NOMO-1 (cell line): ENCODE measurements at regions not wholly inside any gene's neighbourhood (a gene's known extent, or its start where the extent isn't known, plus 50 kb on each side); places are given as distances from the start of the nearest gene placed in this dataset.

ENCODE experiments used
- DNase-seq, 2 experiments: peaks; one replicate each; lab custom pipeline; 2025; ENCODE audit not compliant: unreplicated experiment in 2 of 2; lab: John Stamatoyannopoulos, UW

GRCh38 chr15:77742127-77742526 lies 109.4 kb upstream of the LINGO1 start:
- DNase-seq: no peak

- DNase-seq: no peak
Measured at GRCh38 chr15:77741106-77741505, 108.4 kb upstream of the LINGO1 start.

DNA sequence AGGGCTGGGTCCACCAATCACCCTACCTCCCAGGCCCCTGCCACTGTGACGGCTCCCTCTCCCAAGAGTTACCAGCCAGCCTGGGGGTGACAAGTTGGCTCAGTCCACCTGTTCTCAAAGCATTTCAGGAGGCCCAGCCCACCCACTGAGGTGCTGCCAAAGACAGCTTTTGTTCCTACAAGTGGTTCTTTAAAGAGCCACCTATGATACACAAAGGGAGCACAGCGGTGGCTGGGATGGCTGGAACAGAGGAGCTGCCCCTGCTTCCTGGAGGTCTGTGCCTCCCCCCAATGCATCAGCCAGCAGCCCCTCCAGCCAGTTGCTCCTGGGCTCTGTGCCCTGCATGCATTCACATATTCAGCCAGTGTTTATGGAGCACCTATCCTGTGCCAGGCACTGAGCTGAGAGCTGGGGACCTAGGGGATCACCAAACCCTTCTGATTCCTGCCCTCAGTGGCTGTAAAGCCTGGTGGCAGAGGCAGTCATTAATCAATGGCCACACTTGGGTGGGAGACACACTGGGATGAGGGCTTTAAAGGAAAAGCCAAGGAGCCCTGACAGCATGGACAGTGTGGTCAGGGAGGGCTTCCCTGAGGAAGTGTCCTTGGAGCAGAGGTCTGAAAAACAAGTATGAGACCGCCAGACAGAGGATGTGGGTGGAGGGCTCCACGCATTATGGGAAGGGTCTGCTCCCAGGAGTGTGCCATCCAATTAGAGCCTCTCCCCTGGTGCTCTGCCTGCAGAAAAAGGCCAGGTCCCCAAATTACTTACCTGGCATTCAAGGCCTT lies 107.1 kb upstream of the LINGO1 start:
- no peak for DNase-seq

GRCh38 chr15:77738441-77739302 lies 106.0 kb upstream of the LINGO1 start:
- no peak for DNase-seq

GRCh38 chr15:77738038-77738370 lies 105.3 kb upstream of the LINGO1 start:
- DNase-seq: no peak

DNA sequence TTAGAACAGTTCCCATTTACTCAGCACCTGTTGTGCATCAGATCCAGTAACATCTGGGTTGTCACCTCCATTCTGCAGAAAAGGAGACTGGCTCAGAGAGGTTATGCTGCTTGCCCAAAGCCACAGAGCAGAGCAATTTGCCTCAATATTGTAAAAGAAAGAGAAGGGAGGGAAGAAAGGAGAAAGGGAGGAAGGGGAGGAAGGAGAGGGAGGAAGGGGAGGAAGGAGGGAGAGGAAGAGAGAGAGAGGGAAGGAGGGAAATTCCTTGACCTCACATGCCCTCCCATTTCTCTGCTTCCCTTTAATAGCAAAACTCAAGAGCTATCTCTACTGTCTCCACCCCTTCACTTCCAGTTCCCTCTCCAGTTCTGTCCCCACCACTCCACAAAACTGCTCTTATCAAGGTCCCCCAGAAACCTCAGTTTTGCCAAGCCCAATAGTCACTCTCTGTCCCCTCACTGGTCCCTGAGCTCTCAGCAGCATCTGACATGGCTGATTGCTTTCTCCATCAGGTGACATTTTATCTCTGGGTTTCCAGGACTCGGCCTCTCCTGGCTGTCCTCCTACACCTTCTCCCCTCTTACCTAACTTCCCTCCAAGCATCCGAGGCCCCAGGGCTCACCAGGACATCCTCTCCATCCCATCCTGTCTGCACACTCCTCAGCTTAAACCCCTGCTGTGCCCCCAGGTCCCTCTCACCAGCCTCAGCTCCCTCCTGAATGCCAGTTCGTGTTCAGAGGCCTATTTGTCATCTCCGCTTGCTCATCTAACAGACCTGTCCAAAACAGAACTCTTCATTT lies 104.7 kb upstream of the LINGO1 start:
- no peak for DNase-seq

GRCh38 chr15:77734306-77734705 lies 101.6 kb upstream of the LINGO1 start:
- DNase-seq: no peak

DNA sequence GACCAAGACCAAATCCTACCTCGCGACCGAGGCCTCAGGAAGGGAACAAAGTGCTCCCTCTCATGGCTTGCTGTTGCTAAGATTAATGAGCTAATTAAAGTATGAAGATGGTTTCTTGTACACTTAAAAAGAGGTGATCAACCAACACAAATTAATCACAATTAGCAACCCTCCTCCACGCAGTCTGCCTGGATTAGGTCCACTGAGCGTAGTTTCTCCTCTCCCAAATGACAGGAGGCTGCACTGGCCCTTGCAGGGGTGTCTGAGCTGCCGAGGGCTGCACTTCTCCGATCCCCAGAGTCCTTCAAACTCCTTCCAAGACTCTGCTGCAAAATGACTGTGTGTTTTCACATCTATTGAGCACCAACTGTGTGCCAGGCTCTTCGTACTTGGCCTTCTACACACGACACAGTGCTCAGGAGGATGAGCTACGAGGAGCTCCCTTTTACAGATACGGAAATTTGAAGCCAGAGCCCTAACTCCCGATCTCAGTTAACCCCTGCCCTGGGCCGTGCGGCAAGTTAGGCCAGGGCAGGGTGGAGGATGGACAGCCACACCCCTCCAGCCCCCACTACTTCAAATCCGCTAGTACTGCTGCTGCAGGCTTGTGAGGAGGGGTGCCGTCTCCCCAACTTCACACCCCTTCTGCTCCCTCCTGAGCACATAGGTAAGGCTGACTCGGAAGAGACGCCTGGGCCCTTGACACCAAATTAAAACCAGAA lies 101.0 kb upstream of the LINGO1 start:
- DNase-seq: no peak

DNA sequence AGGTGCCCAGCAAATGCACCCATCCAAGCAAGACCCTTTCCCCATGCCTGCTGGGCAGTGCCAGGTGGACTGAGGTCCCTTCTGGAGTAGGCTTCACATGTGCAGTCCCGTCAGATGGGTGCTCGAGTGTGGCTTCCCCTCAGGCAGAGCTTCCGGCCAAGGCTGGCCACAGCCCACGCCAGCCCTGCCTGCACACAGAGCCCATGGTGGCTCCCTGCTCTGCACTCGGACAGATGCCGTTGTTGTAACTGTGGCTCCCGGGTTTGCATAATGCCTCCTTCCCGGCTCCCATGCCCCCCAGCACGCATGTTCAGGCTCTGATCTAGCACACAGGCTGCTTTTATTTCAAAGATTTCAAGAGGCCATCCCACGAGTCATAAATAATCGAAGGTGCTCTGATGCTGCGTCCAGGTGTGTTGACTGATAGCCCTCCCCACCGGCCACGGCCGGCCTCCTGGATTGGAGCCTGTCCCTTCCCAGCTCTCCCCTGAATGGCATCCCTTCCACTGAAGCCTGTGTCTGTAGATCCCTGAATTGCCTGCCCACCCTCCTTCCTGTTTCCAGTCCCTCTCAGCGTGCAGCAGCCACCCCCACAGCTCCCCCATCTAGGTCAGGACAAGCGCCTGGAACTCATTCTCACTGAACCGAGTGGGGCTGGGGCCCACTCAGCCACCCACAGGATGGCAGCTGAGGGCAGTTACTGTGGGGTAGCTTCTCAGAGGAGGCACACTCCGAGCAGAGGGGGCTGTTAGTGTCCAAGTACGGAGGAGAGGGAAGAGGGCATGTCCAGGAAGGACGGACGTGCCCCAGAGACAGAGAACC lies 100.0 kb upstream of the LINGO1 start:
- DNase-seq: no peak

DNA sequence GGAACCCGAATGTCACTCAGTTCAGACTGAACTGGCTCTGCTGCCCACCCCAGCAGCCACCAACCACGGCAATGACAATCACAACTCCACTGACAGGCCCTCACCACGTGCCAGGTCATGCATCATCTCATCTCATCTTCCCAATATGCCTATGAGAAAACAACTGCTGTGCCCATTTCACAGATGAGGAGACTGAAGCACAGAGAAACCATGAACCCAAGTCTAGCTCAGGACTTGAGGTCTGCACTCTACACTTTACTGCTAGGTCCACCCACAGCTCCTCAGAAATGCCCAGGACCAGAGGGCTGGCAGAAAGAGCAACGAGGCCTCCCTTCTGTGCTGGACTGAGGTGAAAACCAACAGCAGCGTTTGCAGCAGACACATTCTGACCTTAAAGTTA lies 99.2 kb upstream of the LINGO1 start:
- no peak for DNase-seq

DNA sequence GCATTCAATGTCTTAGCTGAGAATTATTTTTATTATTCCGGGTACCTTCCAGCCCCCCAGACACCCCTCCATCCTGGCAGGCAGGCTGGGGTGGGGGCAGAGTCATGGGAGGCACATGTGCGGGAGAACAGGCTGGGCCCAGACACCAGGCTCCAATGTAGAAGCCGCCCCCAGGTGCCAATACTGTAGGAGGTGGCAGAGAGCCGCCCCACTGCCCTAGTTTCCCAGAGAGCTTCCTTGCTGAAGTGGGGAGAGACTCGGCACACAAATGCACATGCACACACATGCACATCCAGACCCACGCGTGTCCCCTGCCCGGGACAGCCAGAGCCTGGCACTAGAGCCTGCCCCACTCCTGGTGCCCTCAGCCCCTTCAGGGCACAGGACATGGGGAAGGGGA lies 98.4 kb upstream of the LINGO1 start:
- DNase-seq: no peak

- DNase-seq: no peak
Measured at GRCh38 chr15:77727635-77728304, 95.1 kb upstream of the LINGO1 start.

DNA sequence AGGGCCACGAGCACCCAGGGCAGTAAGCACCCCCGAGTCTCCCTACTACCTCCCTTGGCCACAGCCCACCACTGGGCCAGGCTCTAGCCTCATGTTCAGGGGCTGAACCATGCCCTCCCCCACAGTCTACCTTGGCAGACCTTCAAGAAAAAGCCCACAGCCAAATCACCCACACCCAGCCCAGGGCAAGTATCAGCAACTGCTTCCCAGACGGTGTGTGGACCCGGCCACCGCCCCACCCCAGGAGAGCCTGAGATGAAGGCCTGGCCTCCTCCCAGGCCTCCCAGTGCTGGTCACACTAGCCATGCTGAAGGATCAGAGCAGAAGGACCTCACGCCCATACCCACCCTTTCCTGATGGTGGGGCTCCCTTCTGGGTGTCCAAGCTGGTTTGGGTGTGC lies 92.0 kb upstream of the LINGO1 start:
- no peak for DNase-seq

- no peak for DNase-seq
Measured at GRCh38 chr15:77723756-77724155, 91.0 kb upstream of the LINGO1 start.

DNA sequence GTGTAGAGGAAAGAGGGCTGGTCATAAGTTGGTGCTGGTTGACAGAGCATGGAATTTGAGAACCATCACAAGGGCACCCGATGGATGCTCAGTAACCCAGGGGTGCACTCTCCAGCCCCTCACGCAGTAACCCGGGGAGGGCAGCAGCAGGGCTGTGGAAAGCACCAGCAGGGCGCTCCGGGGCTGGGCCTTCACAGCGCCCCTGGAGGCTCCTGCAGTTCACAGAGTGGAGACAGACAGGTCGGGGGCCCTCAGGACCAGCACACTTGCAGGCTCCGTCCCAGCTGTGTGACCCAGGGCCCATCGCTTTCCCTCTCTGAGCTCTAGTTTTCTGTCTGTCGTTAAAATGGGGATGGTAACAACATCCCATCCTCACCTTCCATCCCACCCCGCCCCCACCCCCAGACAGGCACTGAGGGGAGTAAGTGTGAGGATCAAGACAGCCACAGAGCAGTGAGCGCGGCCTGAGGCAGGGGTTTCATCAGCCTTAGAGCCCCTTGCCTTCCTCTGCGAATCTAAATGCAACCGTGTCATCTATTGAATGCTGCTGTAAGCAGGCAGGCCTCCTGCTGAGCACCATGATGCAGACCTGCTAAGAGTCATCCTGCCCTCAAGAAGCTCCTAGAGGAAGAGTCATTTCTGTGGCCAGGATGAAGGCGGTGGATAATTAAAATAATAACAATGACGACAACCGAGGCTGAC lies 90.2 kb upstream of the LINGO1 start:
- DNase-seq: no peak

GRCh38 chr15:77721963-77722362 lies 89.3 kb upstream of the LINGO1 start:
- no peak for DNase-seq

DNA sequence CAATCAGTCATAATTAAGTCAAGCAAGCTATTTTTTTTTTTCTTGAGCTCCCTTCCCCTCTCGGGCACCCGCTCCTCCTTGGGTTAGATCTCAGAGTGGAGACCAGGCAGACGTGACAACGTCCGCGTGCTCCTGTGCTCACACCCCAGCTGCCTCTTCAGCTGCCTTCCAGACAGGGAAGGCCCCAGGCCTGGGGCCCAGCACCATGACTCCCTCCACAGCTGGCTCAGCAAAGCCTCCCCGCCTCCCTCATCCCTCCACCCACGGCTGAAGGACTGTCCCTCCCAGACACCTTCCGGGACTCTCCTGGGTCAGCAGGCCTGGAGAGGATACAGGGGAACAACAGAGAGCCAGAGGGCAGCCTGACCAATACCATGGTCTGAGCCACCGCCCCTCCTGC lies 87.9 kb upstream of the LINGO1 start:
- DNase-seq: no peak

DNA sequence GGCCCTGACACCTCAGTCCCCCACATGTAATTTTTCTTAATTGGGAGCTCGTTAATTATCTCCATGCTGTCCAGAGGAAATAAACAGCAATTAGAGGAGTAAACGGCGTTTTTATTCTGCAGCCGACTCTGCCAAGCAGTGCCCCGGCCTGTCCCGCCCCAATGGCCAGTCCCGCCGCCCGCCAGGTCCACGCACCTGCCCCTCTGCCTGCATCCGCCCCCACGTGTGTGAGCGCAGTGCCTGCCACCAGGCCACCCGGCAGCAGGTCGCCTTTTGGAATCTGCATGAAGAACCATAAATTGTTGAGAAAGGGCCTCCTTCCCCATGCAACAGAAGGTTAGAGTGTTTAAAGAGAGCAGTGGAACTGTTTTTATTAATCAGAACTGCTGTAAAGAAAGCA lies 87.5 kb upstream of the LINGO1 start:
- DNase-seq: no peak

DNA sequence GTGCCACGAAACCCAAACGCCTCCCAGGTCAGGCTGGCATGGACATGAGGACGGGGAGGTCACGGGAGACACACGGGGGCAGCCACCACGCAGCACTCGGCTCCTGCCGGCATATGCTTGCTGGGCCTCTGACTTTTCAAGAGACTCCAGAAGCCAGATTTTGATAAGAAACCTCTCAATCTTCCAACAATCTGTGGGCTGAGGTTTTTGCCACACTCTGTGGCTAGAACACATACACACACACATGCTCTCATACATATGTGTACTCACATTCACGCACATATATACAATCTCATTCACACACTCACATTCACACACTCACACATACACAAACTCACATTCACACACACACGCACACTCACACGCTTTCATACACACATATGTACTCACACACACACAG lies 86.7 kb upstream of the LINGO1 start:
- no peak for DNase-seq
